Activated T-helper 17 cell treated with anti-CD3 and anti-CD28 coated beads, Interleukin-2, amount 50 U/mL, for 72 hours (primary cell): ENCODE measurements at regions not wholly inside any gene's neighbourhood (a gene's known extent, or its start where the extent isn't known, plus 50 kb on each side); places are given as distances from the start of the nearest gene placed in this dataset.

ENCODE experiments used
- ATAC-seq: fragments of 150-1000 bp; cut with Tn5 transposase; replicated peaks from 2 replicates; pipeline ENCODE4 v1.10.0; 2021; ENCODE audit warnings: mild to moderate bottlenecking, moderate library complexity
- H3K27ac Mint-ChIP-seq: one replicate; pipeline ENCODE4 v1.8.0; 2022; ENCODE audit warnings: mixed read lengths
- H3K27me3 Mint-ChIP-seq: one replicate; pipeline ENCODE4 v1.8.0; 2022; ENCODE audit warnings: mixed read lengths
- H3K36me3 Mint-ChIP-seq: one replicate; pipeline ENCODE4 v1.8.0; 2022; ENCODE audit warnings: low read depth, mild to moderate bottlenecking, mixed read lengths
- H3K4me1 Mint-ChIP-seq: one replicate; pipeline ENCODE4 v1.8.0; 2022; ENCODE audit warnings: mixed read lengths
- H3K4me3 Mint-ChIP-seq: one replicate; pipeline ENCODE4 v1.8.0; 2022; ENCODE audit warnings: mild to moderate bottlenecking, mixed read lengths
- H3K9me3 Mint-ChIP-seq: one replicate; pipeline ENCODE4 v1.8.0; 2022; ENCODE audit warnings: mixed read lengths

GRCh38 chr1:191145834-191146233 is 668.2 kb upstream of the BRINP3 start:
- peaks cover 5% of the 10 kb centered on the region for H3K9me3 Mint-ChIP-seq
- no peak overlapping the region for H3K27ac Mint-ChIP-seq
- no peak for ATAC-seq
- H3K27me3 Mint-ChIP-seq = no peaks in the 10 kb centered on the region
- H3K4me1 Mint-ChIP-seq = no peaks in the 10 kb centered on the region
- H3K36me3 Mint-ChIP-seq = no peaks in the 10 kb centered on the region
- no peak overlapping the region for H3K4me3 Mint-ChIP-seq

GRCh38 chr1:191151321-191151807 is 673.7 kb upstream of the BRINP3 start:
- no peak for ATAC-seq
- Mint-ChIP-seq H3K9me3 (peaks cover 6% of the 10 kb centered on the region), H3K27me3 (no peaks in the 10 kb centered on the region), H3K4me1 (no peaks in the 10 kb centered on the region), H3K27ac (no peak overlapping the region), H3K4me3 (no peak overlapping the region), H3K36me3 (no peaks in the 10 kb centered on the region)

GRCh38 chr1:191152776-191153175 is 675.1 kb upstream of the BRINP3 start:
- no peak overlapping the region for H3K4me3 Mint-ChIP-seq
- ATAC-seq = no peak

GRCh38 chr1:191155178-191155577 is 677.5 kb upstream of the BRINP3 start:
- Mint-ChIP-seq H3K36me3 (no peaks in the 10 kb centered on the region), H3K27me3 (no peaks in the 10 kb centered on the region), H3K27ac (no peak overlapping the region), H3K9me3 (peaks cover 7% of the 10 kb centered on the region), H3K4me1 (no peaks in the 10 kb centered on the region), H3K4me3 (no peak overlapping the region)
- no peak for ATAC-seq

More at GRCh38 chr1:191152776-191153175, 675.1 kb upstream of the BRINP3 start:
- Mint-ChIP-seq H3K4me1 (no peaks in the 10 kb centered on the region), H3K27me3 (no peaks in the 10 kb centered on the region), H3K36me3 (no peaks in the 10 kb centered on the region), H3K9me3 (peaks cover 6% of the 10 kb centered on the region), H3K27ac (no peak overlapping the region)

GRCh38 chr1:191160837-191161236 is 683.2 kb upstream of the BRINP3 start:
- H3K27me3 Mint-ChIP-seq = no peaks in the 10 kb centered on the region
- ATAC-seq = no peak
- H3K27ac Mint-ChIP-seq = no peak overlapping the region
- no peaks in the 10 kb centered on the region for H3K36me3 Mint-ChIP-seq
- no peaks in the 10 kb centered on the region for H3K4me1 Mint-ChIP-seq
- no peak overlapping the region for H3K4me3 Mint-ChIP-seq
- H3K9me3 Mint-ChIP-seq = peaks cover 8% of the 10 kb centered on the region

- H3K27ac Mint-ChIP-seq = no peak overlapping the region
- no peak overlapping the region for H3K4me3 Mint-ChIP-seq
- no peaks in the 10 kb centered on the region for H3K27me3 Mint-ChIP-seq
- no peak for ATAC-seq
- H3K36me3 Mint-ChIP-seq = no peaks in the 10 kb centered on the region
- H3K4me1 Mint-ChIP-seq = no peaks in the 10 kb centered on the region
- H3K9me3 Mint-ChIP-seq = peaks cover 8% of the 10 kb centered on the region
Observed at GRCh38 chr1:191162762-191163161, 685.1 kb upstream of the BRINP3 start.

- Mint-ChIP-seq H3K9me3 (peaks cover 8% of the 10 kb centered on the region), H3K27me3 (no peaks in the 10 kb centered on the region), H3K36me3 (no peaks in the 10 kb centered on the region), H3K27ac (no peak overlapping the region), H3K4me3 (no peak overlapping the region), H3K4me1 (no peaks in the 10 kb centered on the region)
- no peak for ATAC-seq
Observed at GRCh38 chr1:191163621-191164020, 686.0 kb upstream of the BRINP3 start.

- Mint-ChIP-seq H3K9me3 (peaks cover 7% of the 10 kb centered on the region), H3K36me3 (no peaks in the 10 kb centered on the region), H3K27me3 (no peaks in the 10 kb centered on the region), H3K4me3 (no peak overlapping the region), H3K27ac (no peak overlapping the region), H3K4me1 (no peaks in the 10 kb centered on the region)
- ATAC-seq = no peak
Observed at GRCh38 chr1:191174298-191174697, 696.6 kb upstream of the BRINP3 start.

GRCh38 chr1:191176131-191176530 is 698.5 kb upstream of the BRINP3 start:
- Mint-ChIP-seq H3K9me3 (peaks cover 11% of the 10 kb centered on the region), H3K27me3 (no peaks in the 10 kb centered on the region), H3K27ac (no peak overlapping the region), H3K4me3 (no peak overlapping the region), H3K4me1 (no peaks in the 10 kb centered on the region), H3K36me3 (no peaks in the 10 kb centered on the region)
- ATAC-seq = no peak

GRCh38 chr1:191206513-191207207 is 729.0 kb upstream of the BRINP3 start:
- Mint-ChIP-seq H3K4me3 (no peak overlapping the region), H3K27me3 (no peaks in the 10 kb centered on the region), H3K36me3 (no peaks in the 10 kb centered on the region), H3K27ac (no peak overlapping the region), H3K4me1 (no peaks in the 10 kb centered on the region), H3K9me3 (peaks cover 4% of the 10 kb centered on the region)
- ATAC-seq = no peak

GRCh38 chr1:191222206-191222605 is 744.5 kb upstream of the BRINP3 start:
- no peaks in the 10 kb centered on the region for H3K36me3 Mint-ChIP-seq
- H3K27me3 Mint-ChIP-seq = no peaks in the 10 kb centered on the region
- no peak overlapping the region for H3K4me3 Mint-ChIP-seq
- H3K27ac Mint-ChIP-seq = no peak overlapping the region
- no peak for ATAC-seq
- peaks cover 25% of the 10 kb centered on the region for H3K9me3 Mint-ChIP-seq
- H3K4me1 Mint-ChIP-seq = no peaks in the 10 kb centered on the region

- Mint-ChIP-seq H3K27me3 (no peaks in the 10 kb centered on the region), H3K27ac (no peak overlapping the region), H3K9me3 (peaks cover 10% of the 10 kb centered on the region), H3K4me3 (no peak overlapping the region), H3K36me3 (no peaks in the 10 kb centered on the region), H3K4me1 (no peaks in the 10 kb centered on the region)
- no peak for ATAC-seq
Observed at GRCh38 chr1:191240925-191241324, 763.3 kb upstream of the BRINP3 start.

GRCh38 chr1:191255354-191256054 is 777.8 kb upstream of the BRINP3 start:
- no peak overlapping the region for H3K27ac Mint-ChIP-seq
- no peaks in the 10 kb centered on the region for H3K27me3 Mint-ChIP-seq
- H3K9me3 Mint-ChIP-seq = peaks cover 16% of the 10 kb centered on the region
- no peak overlapping the region for H3K4me3 Mint-ChIP-seq
- no peak for ATAC-seq
- no peaks in the 10 kb centered on the region for H3K36me3 Mint-ChIP-seq
- no peaks in the 10 kb centered on the region for H3K4me1 Mint-ChIP-seq

- Mint-ChIP-seq H3K4me1 (no peaks in the 10 kb centered on the region), H3K4me3 (no peak overlapping the region), H3K27ac (no peak overlapping the region), H3K27me3 (no peaks in the 10 kb centered on the region), H3K36me3 (no peaks in the 10 kb centered on the region), H3K9me3 (peaks cover 19% of the 10 kb centered on the region)
- ATAC-seq = no peak
Observed at GRCh38 chr1:191256917-191257316, 779.3 kb upstream of the BRINP3 start.

GRCh38 chr1:191260056-191260455 is 782.4 kb upstream of the BRINP3 start:
- H3K4me1 Mint-ChIP-seq = no peaks in the 10 kb centered on the region
- no peaks in the 10 kb centered on the region for H3K27me3 Mint-ChIP-seq
- H3K36me3 Mint-ChIP-seq = no peaks in the 10 kb centered on the region
- H3K9me3 Mint-ChIP-seq = peaks cover 23% of the 10 kb centered on the region
- no peak overlapping the region for H3K27ac Mint-ChIP-seq
- no peak for ATAC-seq
- no peak overlapping the region for H3K4me3 Mint-ChIP-seq
